HCT116 (cell line): ENCODE measurements at regions not wholly inside any gene's neighbourhood (a gene's known extent, or its start where the extent isn't known, plus 50 kb on each side); places are given as distances from the start of the nearest gene placed in this dataset.
A peak's percentile ranks its signal among the peaks of the same experiment; 100 is the strongest.

Source experiments
- ATAC-seq: fragments of 200-7000 bp; cut with Tn5 transposase; 2 replicates; pipeline ENCODE4 v1.9.1; 2020; ENCODE audit warnings: mild to moderate bottlenecking, moderate library complexity
- BruUV-seq: library from RNA; stranded (reverse); fragments of 400-500 nt; replicated peaks from 2 replicates; lab custom pipeline; 2021; lab: Mats Ljungman, UMichigan
- CTCF ChIA-PET: fragments of 300-600 bp; sonication (Branson Sonifier 250); formaldehyde crosslinking; loops from one replicate; lab custom pipeline; 2021; ENCODE audit warnings: antibody characterized with exemption; lab: Charles Lee
- POLR2A ChIA-PET: fragments of 300-600, 350-600 bp; sonication (Branson Sonifier 250); formaldehyde crosslinking; loops from one replicate; lab custom pipeline; 2021; ENCODE audit warnings: antibody characterized with exemption; lab: Charles Lee
- RAD21 ChIA-PET, 2 experiments: fragments of 300-600 bp; sonication (Branson Sonifier 250); formaldehyde crosslinking; loops; one replicate each; lab custom pipeline; 2023; ENCODE audit warnings: low total read pairs in 2 of 2; ENCODE audit not compliant: uncharacterized antibody in 2 of 2, unreplicated experiment in 2 of 2, low non-redundant PET in 1 of 2; lab: Charles Lee
- DNase-seq: peaks from one replicate; pipeline ENCODE4 v3.0.0-alpha.2; 2010; ENCODE audit warnings: low read depth, low spot score
- H2AFZ ChIP-seq: fragments of 200-600 bp; shearing (Covaris generic), sonication (generic); 2 replicates; pipeline ENCODE4 v1.6.1; 2017; ENCODE audit warnings: low read depth, mixed run types, mixed read lengths, antibody characterized with exemption, low read length; ENCODE audit not compliant: poor library complexity, severe bottlenecking
- H3K27ac ChIP-seq: 2 replicates; pipeline ENCODE4 v1.5.1; 2012; ENCODE audit warnings: low read depth, low read length
- H3K27me3 ChIP-seq: fragments of 200-600 bp; sonication (generic); 2 replicates; pipeline ENCODE4 v1.6.1; 2016; ENCODE audit warnings: mixed run types, low read length, mixed read lengths; ENCODE audit not compliant: insufficient read depth
- H3K36me3 ChIP-seq, 2 experiments: fragments of 200-500 bp in 1 of 2; fragments of 200-600 bp in 1 of 2; sonication (Bioruptor generic) in 1 of 2; sonication (generic) in 1 of 2; 2 replicates each; pipeline versions ENCODE4 v1.5.1 to v1.6.1; 2014 to 2016; ENCODE audit warnings: low read length in 2 of 2, inconsistent platforms in 1 of 2, mixed read lengths in 1 of 2, mixed run types in 1 of 2; ENCODE audit not compliant: insufficient read depth in 2 of 2, control insufficient read depth in 1 of 2
- H3K4me1 ChIP-seq, 2 experiments: fragments of 200-600 bp in 1 of 2; sonication (generic) in 1 of 2; 2 replicates each; pipeline versions ENCODE4 v1.5.1 to v1.6.1; 2012 to 2017; ENCODE audit warnings: low read length in 2 of 2, inconsistent platforms in 1 of 2, mild to moderate bottlenecking in 1 of 2, mixed read lengths in 1 of 2, mixed run types in 1 of 2, moderate library complexity in 1 of 2; ENCODE audit not compliant: insufficient read depth in 2 of 2, control insufficient read depth in 1 of 2
- H3K4me2 ChIP-seq: fragments of 200-600 bp; sonication (generic); 2 replicates; pipeline ENCODE4 v1.6.1; 2017; ENCODE audit warnings: mixed run types, low read length, mixed read lengths
- H3K4me3 ChIP-seq, 2 experiments: fragments of 200-600 bp in 1 of 2; sonication (generic) in 1 of 2; replicated peaks in 1 of 2; 2 replicates each; pipeline ENCODE4 v1.5.1; 2011 to 2016; ENCODE audit warnings: low read length in 2 of 2, control low read depth in 1 of 2, low read depth in 1 of 2, mild to moderate bottlenecking in 1 of 2, mixed read lengths in 1 of 2, mixed run types in 1 of 2
- H3K79me2 ChIP-seq: fragments of 200-600 bp; sonication (generic); 2 replicates; pipeline ENCODE4 v1.6.1; 2017; ENCODE audit warnings: mild to moderate bottlenecking, mixed run types, low read length, moderate library complexity, mixed read lengths; ENCODE audit not compliant: insufficient read depth
- H3K9ac ChIP-seq: fragments of 200-600 bp; sonication (generic); 2 replicates; pipeline ENCODE4 v1.6.1; 2016; ENCODE audit warnings: low read length, mixed read lengths
- H3K9me2 ChIP-seq: fragments of 200-600 bp; sonication (generic), shearing (Covaris generic); 2 replicates; pipeline ENCODE4 v1.6.1; 2017; ENCODE audit warnings: mixed run types, mild to moderate bottlenecking, moderate library complexity; ENCODE audit not compliant: insufficient read depth
- H3K9me3 ChIP-seq, 2 experiments: fragments of 200-500 bp in 1 of 2; fragments of 200-600 bp in 1 of 2; sonication (Bioruptor generic) in 1 of 2; sonication (generic) in 1 of 2; 2 replicates each; pipeline ENCODE4 v1.6.1; 2014 to 2017; ENCODE audit warnings: low read length in 2 of 2, mixed read lengths in 2 of 2, inconsistent platforms in 1 of 2, low read depth in 1 of 2, mild to moderate bottlenecking in 1 of 2, mixed run types in 1 of 2, moderate library complexity in 1 of 2; ENCODE audit not compliant: control insufficient read depth in 1 of 2, insufficient read depth in 1 of 2
- H4K20me1 ChIP-seq: fragments of 200-600 bp; sonication (generic), shearing (Covaris generic); 2 replicates; pipeline ENCODE4 v1.6.1; 2017; ENCODE audit warnings: mixed run types, mild to moderate bottlenecking, moderate library complexity; ENCODE audit not compliant: insufficient read depth
- CBX3 ChIP-seq: IDR thresholded peaks from 2 replicates; pipeline ENCODE4 v1.6.1; 2012; ENCODE audit warnings: low read depth
- EGR1 ChIP-seq: IDR thresholded peaks from 2 replicates; pipeline ENCODE4 v1.6.1; 2012; ENCODE audit warnings: low read depth
- FOSL1 ChIP-seq: IDR thresholded peaks from 2 replicates; pipeline ENCODE4 v1.6.1; 2012; ENCODE audit warnings: low read depth
- POLR2AphosphoS5 ChIP-seq: IDR thresholded peaks from 2 replicates; pipeline ENCODE4 v1.6.1; 2011; ENCODE audit warnings: mild to moderate bottlenecking, low read depth, low read length, moderate library complexity
- RAD21 ChIP-seq: IDR thresholded peaks from 2 replicates; pipeline ENCODE4 v1.6.1; 2012; ENCODE audit warnings: low read depth, mild to moderate bottlenecking
- YY1 ChIP-seq: IDR thresholded peaks from 2 replicates; pipeline ENCODE4 v1.6.1; 2011; ENCODE audit warnings: low read length, low read depth, moderate library complexity, mild to moderate bottlenecking; ENCODE audit not compliant: insufficient replicate concordance; ENCODE audit errors: extremely low read depth
- intact Hi-C: fragments of 100-400 bp; cut with micrococcal nuclease; formaldehyde crosslinking; loops from 2 replicates; pipeline ENCODE4 v1.10.0; 2022
- TF ChIP-seq, protein P1 (sequence below): IDR thresholded peaks from 2 replicates; pipeline ENCODE4 v1.6.1; 2012; ENCODE audit warnings: low read depth
- TF ChIP-seq, protein P2 (sequence below), 3 experiments: fragments of 200-600 bp in 1 of 3; sonication (generic) in 1 of 3; IDR thresholded peaks in 2 of 3; conservative IDR thresholded peaks in 1 of 3; 2 replicates each; pipeline ENCODE4 v1.5.1; 2012 to 2017; ENCODE audit warnings: low read depth in 2 of 3, low read length in 2 of 3, antibody characterized with exemption in 1 of 3, borderline replicate concordance in 1 of 3, control low read depth in 1 of 3, mild to moderate bottlenecking in 1 of 3, mixed read lengths in 1 of 3, mixed run types in 1 of 3, moderate library complexity in 1 of 3; ENCODE audit not compliant: insufficient read depth in 1 of 3
- TF ChIP-seq, protein P3 (sequence below): IDR thresholded peaks from 2 replicates; pipeline ENCODE4 v1.6.1; 2012
- TF ChIP-seq, protein P4 (sequence below): IDR thresholded peaks from 2 replicates; pipeline ENCODE4 v1.6.1; 2011; ENCODE audit warnings: mild to moderate bottlenecking, low read length, moderate library complexity; ENCODE audit not compliant: insufficient replicate concordance; ENCODE audit errors: extremely low read depth

DNA sequence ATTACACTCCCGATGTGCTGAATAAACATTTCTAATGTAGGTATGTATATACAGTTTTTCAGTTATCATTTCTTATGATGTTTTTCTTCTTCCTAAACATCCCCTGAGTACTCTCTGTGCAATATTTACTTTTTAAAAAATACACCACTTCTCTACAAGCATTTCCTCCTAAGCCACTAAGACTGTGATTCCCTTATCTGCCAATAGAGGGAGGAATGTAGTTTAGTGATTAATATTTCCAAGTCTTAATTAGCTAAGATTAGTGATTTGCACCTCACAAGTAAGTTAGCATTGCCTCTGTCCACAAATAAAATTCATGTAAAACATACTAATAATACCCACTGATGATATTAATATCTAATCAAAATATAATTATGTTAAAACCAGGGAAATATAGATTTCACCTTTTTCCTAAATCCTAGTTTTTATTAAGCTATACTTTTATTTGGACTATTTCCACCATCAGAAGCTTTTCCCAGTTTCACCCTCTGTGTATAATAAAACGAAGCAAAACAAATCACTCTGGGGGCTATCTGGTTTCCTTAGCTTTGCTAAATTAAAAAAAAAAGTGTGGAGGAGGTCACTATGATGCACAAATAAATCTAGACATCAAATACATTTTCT, 909.1 kb downstream of the FAT4 start:
- H3K4me2 ChIP-seq = no peak overlapping the region
- no peak overlapping the region for H3K9ac ChIP-seq
- H3K4me1 ChIP-seq = no peaks in the 10 kb centered on the region
- DNase-seq (peak; percentile 29), ATAC-seq (no peak)
- intact Hi-C loops = loop anchor here (2.0 kb wide), 1 partner anchor 359 kb away; no protein-coding TSS in a partner anchor
- RAD21 ChIA-PET = no interaction called here
- TF ChIP-seq YY1 (no peak), POLR2AphosphoS5 (no peak), RAD21 (peak; percentile 41), FOSL1 (no peak), EGR1 (no peak), CBX3 (no peak)
- TF ChIP-seq, protein P1, sequence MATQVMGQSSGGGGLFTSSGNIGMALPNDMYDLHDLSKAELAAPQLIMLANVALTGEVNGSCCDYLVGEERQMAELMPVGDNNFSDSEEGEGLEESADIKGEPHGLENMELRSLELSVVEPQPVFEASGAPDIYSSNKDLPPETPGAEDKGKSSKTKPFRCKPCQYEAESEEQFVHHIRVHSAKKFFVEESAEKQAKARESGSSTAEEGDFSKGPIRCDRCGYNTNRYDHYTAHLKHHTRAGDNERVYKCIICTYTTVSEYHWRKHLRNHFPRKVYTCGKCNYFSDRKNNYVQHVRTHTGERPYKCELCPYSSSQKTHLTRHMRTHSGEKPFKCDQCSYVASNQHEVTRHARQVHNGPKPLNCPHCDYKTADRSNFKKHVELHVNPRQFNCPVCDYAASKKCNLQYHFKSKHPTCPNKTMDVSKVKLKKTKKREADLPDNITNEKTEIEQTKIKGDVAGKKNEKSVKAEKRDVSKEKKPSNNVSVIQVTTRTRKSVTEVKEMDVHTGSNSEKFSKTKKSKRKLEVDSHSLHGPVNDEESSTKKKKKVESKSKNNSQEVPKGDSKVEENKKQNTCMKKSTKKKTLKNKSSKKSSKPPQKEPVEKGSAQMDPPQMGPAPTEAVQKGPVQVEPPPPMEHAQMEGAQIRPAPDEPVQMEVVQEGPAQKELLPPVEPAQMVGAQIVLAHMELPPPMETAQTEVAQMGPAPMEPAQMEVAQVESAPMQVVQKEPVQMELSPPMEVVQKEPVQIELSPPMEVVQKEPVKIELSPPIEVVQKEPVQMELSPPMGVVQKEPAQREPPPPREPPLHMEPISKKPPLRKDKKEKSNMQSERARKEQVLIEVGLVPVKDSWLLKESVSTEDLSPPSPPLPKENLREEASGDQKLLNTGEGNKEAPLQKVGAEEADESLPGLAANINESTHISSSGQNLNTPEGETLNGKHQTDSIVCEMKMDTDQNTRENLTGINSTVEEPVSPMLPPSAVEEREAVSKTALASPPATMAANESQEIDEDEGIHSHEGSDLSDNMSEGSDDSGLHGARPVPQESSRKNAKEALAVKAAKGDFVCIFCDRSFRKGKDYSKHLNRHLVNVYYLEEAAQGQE = no peak
- TF ChIP-seq, protein P2, sequence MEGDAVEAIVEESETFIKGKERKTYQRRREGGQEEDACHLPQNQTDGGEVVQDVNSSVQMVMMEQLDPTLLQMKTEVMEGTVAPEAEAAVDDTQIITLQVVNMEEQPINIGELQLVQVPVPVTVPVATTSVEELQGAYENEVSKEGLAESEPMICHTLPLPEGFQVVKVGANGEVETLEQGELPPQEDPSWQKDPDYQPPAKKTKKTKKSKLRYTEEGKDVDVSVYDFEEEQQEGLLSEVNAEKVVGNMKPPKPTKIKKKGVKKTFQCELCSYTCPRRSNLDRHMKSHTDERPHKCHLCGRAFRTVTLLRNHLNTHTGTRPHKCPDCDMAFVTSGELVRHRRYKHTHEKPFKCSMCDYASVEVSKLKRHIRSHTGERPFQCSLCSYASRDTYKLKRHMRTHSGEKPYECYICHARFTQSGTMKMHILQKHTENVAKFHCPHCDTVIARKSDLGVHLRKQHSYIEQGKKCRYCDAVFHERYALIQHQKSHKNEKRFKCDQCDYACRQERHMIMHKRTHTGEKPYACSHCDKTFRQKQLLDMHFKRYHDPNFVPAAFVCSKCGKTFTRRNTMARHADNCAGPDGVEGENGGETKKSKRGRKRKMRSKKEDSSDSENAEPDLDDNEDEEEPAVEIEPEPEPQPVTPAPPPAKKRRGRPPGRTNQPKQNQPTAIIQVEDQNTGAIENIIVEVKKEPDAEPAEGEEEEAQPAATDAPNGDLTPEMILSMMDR (IDR thresholded peaks at IDR 0.05 in 2 of 3, conservative IDR thresholded peaks at IDR 0.05 in 1 of 3; ENCODE audit: borderline replicate concordance in 1 of 3, insufficient read depth in 1 of 3, low read depth in 2 of 3, low read length in 2 of 3) = peak; percentile 22 to 71 (median 67); a peak in 5 of 6 replicates
- TF ChIP-seq, protein P3, sequence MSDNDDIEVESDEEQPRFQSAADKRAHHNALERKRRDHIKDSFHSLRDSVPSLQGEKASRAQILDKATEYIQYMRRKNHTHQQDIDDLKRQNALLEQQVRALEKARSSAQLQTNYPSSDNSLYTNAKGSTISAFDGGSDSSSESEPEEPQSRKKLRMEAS = no peak
- TF ChIP-seq, protein P4, sequence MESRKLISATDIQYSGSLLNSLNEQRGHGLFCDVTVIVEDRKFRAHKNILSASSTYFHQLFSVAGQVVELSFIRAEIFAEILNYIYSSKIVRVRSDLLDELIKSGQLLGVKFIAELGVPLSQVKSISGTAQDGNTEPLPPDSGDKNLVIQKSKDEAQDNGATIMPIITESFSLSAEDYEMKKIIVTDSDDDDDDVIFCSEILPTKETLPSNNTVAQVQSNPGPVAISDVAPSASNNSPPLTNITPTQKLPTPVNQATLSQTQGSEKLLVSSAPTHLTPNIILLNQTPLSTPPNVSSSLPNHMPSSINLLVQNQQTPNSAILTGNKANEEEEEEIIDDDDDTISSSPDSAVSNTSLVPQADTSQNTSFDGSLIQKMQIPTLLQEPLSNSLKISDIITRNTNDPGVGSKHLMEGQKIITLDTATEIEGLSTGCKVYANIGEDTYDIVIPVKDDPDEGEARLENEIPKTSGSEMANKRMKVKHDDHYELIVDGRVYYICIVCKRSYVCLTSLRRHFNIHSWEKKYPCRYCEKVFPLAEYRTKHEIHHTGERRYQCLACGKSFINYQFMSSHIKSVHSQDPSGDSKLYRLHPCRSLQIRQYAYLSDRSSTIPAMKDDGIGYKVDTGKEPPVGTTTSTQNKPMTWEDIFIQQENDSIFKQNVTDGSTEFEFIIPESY = no peak
- H3K36me3 ChIP-seq = no peaks in the 10 kb centered on the region
- H4K20me1 ChIP-seq = no peaks in the 10 kb centered on the region
- no peaks in the 10 kb centered on the region for H3K9me3 ChIP-seq
- no TSS peak for BruUV-seq
- POLR2A ChIA-PET = no interaction called here
- CTCF ChIA-PET = interaction anchor here (0.8 to 1.7 kb wide), 11 partner anchors 9 to 380 kb away, joined by 3 to 12 read pairs (median 4); no protein-coding TSS in a partner anchor
- peak overlapping the region; percentile 77 for H2AFZ ChIP-seq
- no peaks in the 10 kb centered on the region for H3K27me3 ChIP-seq
- H3K4me3 ChIP-seq = no peak overlapping the region
- no peaks in the 10 kb centered on the region for H3K9me2 ChIP-seq
- no peaks in the 10 kb centered on the region for H3K79me2 ChIP-seq
- no peak overlapping the region for H3K27ac ChIP-seq
